ENCODE measurements at regions not wholly inside any gene's neighbourhood (a gene's known extent, or its start where the extent isn't known, plus 50 kb on each side); places are given as distances from the start of the nearest gene placed in this dataset.
A peak's percentile ranks its signal among the peaks of the same experiment; 100 is the strongest.

DNA sequence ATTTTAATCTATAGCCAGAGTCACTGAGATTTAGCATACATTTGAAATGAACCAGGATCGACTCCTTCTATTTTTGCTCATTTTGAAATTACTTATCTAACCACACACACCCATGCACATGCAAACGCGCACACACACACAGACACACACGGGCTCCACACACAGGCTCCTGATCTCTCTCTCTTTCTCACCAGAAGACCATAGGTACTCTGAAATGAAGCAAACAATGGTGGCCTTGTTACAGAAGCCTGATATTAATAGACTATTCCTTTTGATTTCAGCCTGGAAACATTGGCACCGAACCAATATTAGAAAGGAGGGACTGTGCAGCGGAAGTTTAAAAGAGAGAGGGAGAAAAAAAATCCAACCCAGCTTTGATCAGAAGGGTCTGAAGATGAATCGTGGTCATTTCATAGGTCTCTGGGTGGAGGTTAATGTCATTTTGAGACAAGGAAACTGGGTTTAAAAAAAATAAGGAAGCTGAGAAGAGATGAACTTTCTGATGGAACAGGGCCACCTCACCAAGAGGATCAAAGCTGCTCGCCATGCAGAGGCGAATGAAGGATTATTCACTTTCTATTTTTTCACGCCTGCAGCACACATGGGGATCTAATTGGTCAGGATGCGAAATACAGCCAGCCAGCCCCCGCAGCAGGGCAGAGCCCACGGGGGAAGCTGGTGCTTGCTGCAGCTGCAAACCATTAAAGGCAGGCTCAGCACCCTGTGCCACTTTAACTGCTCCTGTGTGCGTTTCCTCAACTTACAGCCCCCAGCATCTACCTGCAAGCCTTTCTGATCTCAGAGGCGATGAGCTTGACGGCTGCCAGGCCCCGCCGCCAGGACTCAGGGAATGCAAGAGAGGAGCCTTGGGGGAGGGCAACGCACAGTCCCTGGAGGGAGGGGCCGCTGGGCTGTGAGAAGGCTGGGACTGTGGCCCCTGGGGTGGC lies 88.8 kb downstream of the HES1 start:
- no peaks in the 10 kb centered on the region for H3K36me3 Mint-ChIP-seq (ENCODE audit: low read depth)
- H3K27ac Mint-ChIP-seq: no peak overlapping the region
- H3K4me1 Mint-ChIP-seq (ENCODE audit: low read depth): peaks cover 18% of the 10 kb centered on the region
- peak overlapping the region; percentile 15 for H3K4me3 Mint-ChIP-seq
- no peaks in the 10 kb centered on the region for H3K9me3 Mint-ChIP-seq
- H3K27me3 Mint-ChIP-seq (ENCODE audit: low read depth): peaks cover 58% of the 10 kb centered on the region
- no peak for DNase-seq (ENCODE audit: low spot score)

DNA sequence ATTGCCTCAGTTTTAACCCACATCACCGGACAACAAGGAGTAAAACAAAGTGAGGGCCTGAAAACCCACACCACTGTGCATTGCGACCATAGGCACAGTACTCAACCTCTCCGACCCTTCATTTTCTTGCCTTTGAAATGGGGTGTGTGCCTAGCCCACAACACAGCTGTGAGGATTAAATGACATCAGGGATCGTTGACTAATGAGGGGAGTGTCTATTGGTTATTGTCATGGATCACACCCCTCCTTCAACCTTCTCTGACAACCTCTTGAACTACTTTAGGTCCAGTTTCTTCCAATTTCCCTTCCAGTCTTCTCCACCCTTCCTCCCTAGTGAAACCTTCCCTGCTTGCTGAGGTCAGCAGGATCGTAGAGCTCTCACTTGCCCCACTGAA lies 89.5 kb downstream of the HES1 start:
- Mint-ChIP-seq H3K27me3 (ENCODE audit: low read depth) (peaks cover 57% of the 10 kb centered on the region), H3K27ac (no peak overlapping the region), H3K4me1 (ENCODE audit: low read depth) (peaks cover 19% of the 10 kb centered on the region), H3K4me3 (no peak overlapping the region), H3K9me3 (no peaks in the 10 kb centered on the region), H3K36me3 (ENCODE audit: low read depth) (no peaks in the 10 kb centered on the region)
- no peak for DNase-seq (ENCODE audit: low spot score)

- Mint-ChIP-seq H3K9me3 (no peaks in the 10 kb centered on the region), H3K4me3 (no peak overlapping the region), H3K4me1 (ENCODE audit: low read depth) (peaks cover 19% of the 10 kb centered on the region), H3K36me3 (ENCODE audit: low read depth) (no peaks in the 10 kb centered on the region), H3K27ac (no peak overlapping the region), H3K27me3 (ENCODE audit: low read depth) (peaks cover 56% of the 10 kb centered on the region)
- DNase-seq (ENCODE audit: low spot score): no peak
Measured at GRCh38 chr3:194225988-194226663, 90.2 kb downstream of the HES1 start.

DNA sequence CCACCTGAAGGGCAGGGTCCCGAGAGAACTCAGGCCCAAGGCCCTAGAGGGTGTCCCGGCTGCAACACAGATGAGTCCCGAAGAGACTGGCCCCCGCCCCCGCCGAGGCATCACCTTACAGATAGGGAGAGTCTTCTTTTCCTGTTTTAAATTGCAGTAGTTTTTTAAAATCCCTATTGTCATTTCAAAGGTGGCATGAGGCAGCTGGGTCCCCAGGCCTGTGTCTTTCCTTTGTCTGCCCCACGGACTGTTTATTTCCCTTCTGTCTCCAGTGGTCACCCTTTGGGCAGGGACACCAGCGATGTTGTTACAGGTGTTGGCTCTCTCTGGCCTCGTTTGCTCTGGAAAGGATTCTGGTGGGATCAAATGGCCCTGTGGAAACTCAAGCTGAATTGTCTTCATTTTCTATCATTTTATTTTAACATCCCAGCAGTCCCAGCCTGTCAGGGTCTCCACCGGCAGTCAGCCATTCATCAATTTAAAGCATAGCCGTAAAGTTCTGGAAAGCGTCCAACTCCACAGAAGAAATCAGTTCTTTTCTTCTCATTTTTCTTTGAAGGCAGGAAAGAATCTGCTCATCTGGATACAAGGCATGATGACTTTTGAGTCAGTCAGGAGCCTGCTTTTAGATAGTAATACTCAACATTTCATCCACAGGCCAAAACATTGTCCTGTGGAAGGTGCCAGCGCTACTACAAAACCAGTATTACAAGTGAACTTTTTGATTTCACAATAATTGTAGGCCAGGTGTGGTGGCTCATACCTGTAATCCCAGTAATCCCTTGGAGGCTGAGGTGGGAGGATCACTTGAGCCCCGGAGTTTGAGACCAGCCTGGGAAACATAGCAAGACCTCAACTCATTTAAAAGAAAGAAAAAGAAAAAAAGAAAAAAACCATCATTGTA lies 96.2 kb downstream of the HES1 start:
- no peak overlapping the region for H3K27ac Mint-ChIP-seq
- DNase-seq (ENCODE audit: low spot score): no peak
- H3K9me3 Mint-ChIP-seq: peaks cover 4% of the 10 kb centered on the region
- H3K27me3 Mint-ChIP-seq (ENCODE audit: low read depth): peaks cover 34% of the 10 kb centered on the region
- peaks cover 4% of the 10 kb centered on the region for H3K4me1 Mint-ChIP-seq (ENCODE audit: low read depth)
- no peaks in the 10 kb centered on the region for H3K36me3 Mint-ChIP-seq (ENCODE audit: low read depth)
- no peak overlapping the region for H3K4me3 Mint-ChIP-seq

DNA sequence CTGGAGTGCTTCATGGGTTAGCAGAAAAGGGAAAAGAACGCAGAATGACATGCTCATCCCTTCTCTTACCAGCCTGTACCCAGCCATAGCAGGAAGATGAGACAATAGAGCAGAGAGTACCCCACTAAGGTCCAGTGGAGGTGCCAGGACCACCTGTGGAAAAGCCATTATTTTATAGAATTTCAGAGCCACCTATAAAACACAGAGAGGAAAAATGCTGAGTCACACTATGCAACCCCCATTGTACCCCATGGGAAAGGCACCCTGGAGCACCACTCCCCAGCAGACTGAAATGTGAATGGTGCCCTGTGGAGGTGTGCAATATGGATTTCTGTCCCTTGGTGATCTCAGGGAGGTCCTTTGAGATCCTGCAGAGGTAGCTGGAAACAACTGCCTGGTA lies 97.2 kb downstream of the HES1 start:
- no peak for DNase-seq (ENCODE audit: low spot score)
- no peak overlapping the region for H3K4me3 Mint-ChIP-seq
- peaks cover 37% of the 10 kb centered on the region for H3K27me3 Mint-ChIP-seq (ENCODE audit: low read depth)
- peaks cover 4% of the 10 kb centered on the region for H3K4me1 Mint-ChIP-seq (ENCODE audit: low read depth)
- H3K36me3 Mint-ChIP-seq (ENCODE audit: low read depth): no peaks in the 10 kb centered on the region
- H3K27ac Mint-ChIP-seq: no peak overlapping the region
- H3K9me3 Mint-ChIP-seq: peaks cover 6% of the 10 kb centered on the region

- no peak for DNase-seq (ENCODE audit: low spot score)
- H3K27ac Mint-ChIP-seq: no peak overlapping the region
Measured at GRCh38 chr3:194235160-194235559, 99.2 kb downstream of the HES1 start.

DNA sequence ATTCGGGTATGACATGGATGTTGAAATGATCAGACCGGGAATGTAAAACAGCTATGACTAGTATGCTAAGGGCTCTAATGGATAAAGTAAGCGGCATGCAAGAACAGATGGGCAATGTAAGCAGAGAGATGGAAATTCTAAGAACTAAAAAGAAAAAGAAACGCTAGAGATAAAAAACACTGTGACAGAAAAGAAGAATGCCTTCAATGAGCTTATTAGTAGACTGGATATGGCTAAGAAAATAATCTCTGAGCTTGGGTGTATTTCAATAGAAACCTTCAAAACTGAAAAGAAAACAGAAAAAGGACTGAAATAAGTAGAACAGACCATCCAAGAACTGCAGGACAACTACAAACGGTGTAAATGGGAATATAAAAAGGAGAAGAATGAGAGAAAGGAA lies 101.2 kb downstream of the HES1 start:
- H3K9me3 Mint-ChIP-seq: peaks cover 6% of the 10 kb centered on the region
- DNase-seq (ENCODE audit: low spot score): no peak
- H3K4me3 Mint-ChIP-seq: no peak overlapping the region
- no peak overlapping the region for H3K27ac Mint-ChIP-seq
- H3K27me3 Mint-ChIP-seq (ENCODE audit: low read depth): peaks cover 52% of the 10 kb centered on the region
- H3K36me3 Mint-ChIP-seq (ENCODE audit: low read depth): no peaks in the 10 kb centered on the region
- H3K4me1 Mint-ChIP-seq (ENCODE audit: low read depth): no peaks in the 10 kb centered on the region

More at GRCh38 chr3:194235160-194235559, 99.2 kb downstream of the HES1 start:
- peaks cover 40% of the 10 kb centered on the region for H3K27me3 Mint-ChIP-seq (ENCODE audit: low read depth)
- H3K9me3 Mint-ChIP-seq: peaks cover 6% of the 10 kb centered on the region
- H3K36me3 Mint-ChIP-seq (ENCODE audit: low read depth): no peaks in the 10 kb centered on the region
- no peak overlapping the region for H3K4me3 Mint-ChIP-seq
- no peaks in the 10 kb centered on the region for H3K4me1 Mint-ChIP-seq (ENCODE audit: low read depth)

GRCh38 chr3:194240766-194241165 lies 104.8 kb downstream of the HES1 start:
- H3K9me3 Mint-ChIP-seq: peaks cover 6% of the 10 kb centered on the region
- DNase-seq (ENCODE audit: low spot score): no peak
- peaks cover 67% of the 10 kb centered on the region for H3K27me3 Mint-ChIP-seq (ENCODE audit: low read depth)
- peaks cover 5% of the 10 kb centered on the region for H3K4me1 Mint-ChIP-seq (ENCODE audit: low read depth)
- no peak overlapping the region for H3K4me3 Mint-ChIP-seq
- no peak overlapping the region for H3K27ac Mint-ChIP-seq
- no peaks in the 10 kb centered on the region for H3K36me3 Mint-ChIP-seq (ENCODE audit: low read depth)

DNA sequence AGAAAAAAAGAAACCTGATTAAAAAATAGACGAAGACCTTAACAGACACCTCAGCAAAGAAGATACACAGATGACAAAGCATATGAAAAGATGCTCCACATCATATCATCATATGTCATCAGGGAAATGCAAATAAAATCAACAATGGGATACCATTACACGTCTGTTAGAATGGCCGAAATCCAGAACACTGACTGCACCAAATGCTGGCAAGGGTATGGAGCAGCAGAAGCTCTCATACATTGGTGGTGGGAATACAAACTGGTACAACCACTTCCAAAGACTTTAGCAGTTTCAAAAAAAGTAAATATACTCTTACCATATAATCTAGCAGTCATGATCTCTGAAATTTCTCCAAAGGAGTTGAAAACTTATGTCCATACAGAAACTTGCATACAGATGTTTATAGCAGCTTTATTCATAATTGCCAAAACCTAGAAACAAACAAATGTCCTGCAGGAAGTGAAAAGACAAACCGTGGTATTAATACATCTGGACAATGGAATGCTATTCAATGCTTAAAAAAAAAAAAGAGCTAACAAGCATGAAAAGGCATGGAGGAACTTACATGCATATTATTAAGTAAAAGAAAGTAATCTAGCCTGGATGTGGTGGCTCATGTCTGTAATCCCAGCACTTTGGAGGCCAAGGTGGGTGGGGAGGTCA lies 107.4 kb downstream of the HES1 start:
- no peaks in the 10 kb centered on the region for H3K36me3 Mint-ChIP-seq (ENCODE audit: low read depth)
- no peak overlapping the region for H3K27ac Mint-ChIP-seq
- H3K4me1 Mint-ChIP-seq (ENCODE audit: low read depth): peaks cover 6% of the 10 kb centered on the region
- no peak overlapping the region for H3K4me3 Mint-ChIP-seq
- DNase-seq (ENCODE audit: low spot score): no peak
- no peaks in the 10 kb centered on the region for H3K9me3 Mint-ChIP-seq
- H3K27me3 Mint-ChIP-seq (ENCODE audit: low read depth): peaks cover 57% of the 10 kb centered on the region

GRCh38 chr3:194244167-194244566 lies 107.0 kb downstream of the CPN2 start:
- H3K27ac Mint-ChIP-seq: no peak overlapping the region
- H3K27me3 Mint-ChIP-seq (ENCODE audit: low read depth): peaks cover 51% of the 10 kb centered on the region
- no peak overlapping the region for H3K4me3 Mint-ChIP-seq
- peaks cover 6% of the 10 kb centered on the region for H3K4me1 Mint-ChIP-seq (ENCODE audit: low read depth)
- no peaks in the 10 kb centered on the region for H3K36me3 Mint-ChIP-seq (ENCODE audit: low read depth)
- no peak for DNase-seq (ENCODE audit: low spot score)
- no peaks in the 10 kb centered on the region for H3K9me3 Mint-ChIP-seq

- Mint-ChIP-seq H3K27ac (no peak overlapping the region), H3K4me1 (ENCODE audit: low read depth) (peaks cover 8% of the 10 kb centered on the region), H3K27me3 (ENCODE audit: low read depth) (peaks cover 42% of the 10 kb centered on the region), H3K4me3 (no peak overlapping the region), H3K9me3 (no peaks in the 10 kb centered on the region), H3K36me3 (ENCODE audit: low read depth) (no peaks in the 10 kb centered on the region)
- DNase-seq (ENCODE audit: low spot score): no peak
Measured at GRCh38 chr3:194245474-194245873, 105.7 kb downstream of the CPN2 start.

- DNase-seq (ENCODE audit: low spot score): no peak
- Mint-ChIP-seq H3K27ac (no peak overlapping the region), H3K27me3 (ENCODE audit: low read depth) (peaks cover 38% of the 10 kb centered on the region), H3K36me3 (ENCODE audit: low read depth) (no peaks in the 10 kb centered on the region), H3K4me3 (no peak overlapping the region), H3K9me3 (no peaks in the 10 kb centered on the region), H3K4me1 (ENCODE audit: low read depth) (peaks cover 11% of the 10 kb centered on the region)
Measured at GRCh38 chr3:194245975-194246561, 105.1 kb downstream of the CPN2 start.

DNA sequence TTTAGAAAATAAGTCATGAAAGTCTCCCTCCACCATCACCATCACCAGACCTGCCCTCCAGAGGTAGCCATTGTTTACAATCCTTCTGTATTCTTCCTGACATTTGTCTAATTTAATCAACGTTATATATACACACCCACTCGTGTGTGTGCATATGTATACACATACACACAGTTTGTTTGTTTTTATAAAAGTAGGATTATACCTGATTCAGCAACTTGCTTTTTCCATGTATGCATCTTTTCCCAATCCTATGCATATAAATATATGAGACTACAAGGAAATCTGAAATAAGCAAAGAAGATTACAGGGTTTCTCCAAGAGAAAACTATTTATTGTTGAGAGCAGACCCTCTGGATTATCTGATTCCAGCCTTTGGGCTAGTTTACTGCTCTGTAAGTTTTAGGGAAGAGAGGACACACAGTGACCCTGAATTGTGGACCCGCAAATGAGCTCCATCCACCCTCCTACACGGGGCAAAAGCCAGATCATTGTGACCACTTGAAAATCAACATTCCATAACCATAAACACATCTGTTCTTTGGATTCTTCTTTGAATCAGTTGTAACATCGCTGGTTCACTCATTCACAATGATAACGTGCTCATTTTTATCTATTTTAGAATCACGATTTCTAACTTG lies 104.3 kb downstream of the CPN2 start:
- H3K36me3 Mint-ChIP-seq (ENCODE audit: low read depth): no peaks in the 10 kb centered on the region
- DNase-seq (ENCODE audit: low spot score): no peak
- H3K27ac Mint-ChIP-seq: no peak overlapping the region
- peaks cover 30% of the 10 kb centered on the region for H3K27me3 Mint-ChIP-seq (ENCODE audit: low read depth)
- peaks cover 13% of the 10 kb centered on the region for H3K4me1 Mint-ChIP-seq (ENCODE audit: low read depth)
- H3K9me3 Mint-ChIP-seq: no peaks in the 10 kb centered on the region
- no peak overlapping the region for H3K4me3 Mint-ChIP-seq
